HEK293T (cell line): ENCODE measurements at regions not wholly inside any gene's neighbourhood (a gene's known extent, or its start where the extent isn't known, plus 50 kb on each side); places are given as distances from the start of the nearest gene placed in this dataset.

Source experiments
- BHLHE40 ChIP-seq: fragments of 450-650 bp; IDR thresholded peaks from 2 replicates; pipeline ENCODE4 v1.6.1; 2016; ENCODE audit warnings: mild to moderate bottlenecking, moderate library complexity, borderline replicate concordance
- ELF4 ChIP-seq: fragments of 450-650 bp; IDR thresholded peaks from 2 replicates; pipeline ENCODE4 v1.6.1; 2017; ENCODE audit warnings: antibody characterized with exemption
- FOXA1 ChIP-seq: fragments of 450-650 bp; IDR thresholded peaks from 2 replicates; pipeline ENCODE4 v1.6.1; 2016; ENCODE audit warnings: mild to moderate bottlenecking
- FOXM1 ChIP-seq: fragments of 450-650 bp; IDR thresholded peaks from 2 replicates; pipeline ENCODE4 v1.6.1; 2017; ENCODE audit warnings: mild to moderate bottlenecking, borderline replicate concordance
- HDGF ChIP-seq: fragments of 450-650 bp; IDR thresholded peaks from 2 replicates; pipeline ENCODE4 v1.6.1; 2017; ENCODE audit warnings: antibody characterized with exemption, borderline replicate concordance
- NFRKB ChIP-seq: fragments of 450-650 bp; IDR thresholded peaks from 2 replicates; pipeline ENCODE4 v1.6.1; 2016; ENCODE audit warnings: mild to moderate bottlenecking, moderate library complexity
- PKNOX1 ChIP-seq: fragments of 450-650 bp; IDR thresholded peaks from 2 replicates; pipeline ENCODE4 v1.6.1; 2016
- SP1 ChIP-seq: fragments of 450-650 bp; IDR thresholded peaks from 2 replicates; pipeline ENCODE4 v1.6.1; 2017
- TARDBP ChIP-seq: fragments of 450-650 bp; IDR thresholded peaks from 2 replicates; pipeline ENCODE4 v1.6.1; 2016
- ZNF384 ChIP-seq: fragments of 450-650 bp; IDR thresholded peaks from 2 replicates; pipeline ENCODE4 v1.6.1; 2016

DNA sequence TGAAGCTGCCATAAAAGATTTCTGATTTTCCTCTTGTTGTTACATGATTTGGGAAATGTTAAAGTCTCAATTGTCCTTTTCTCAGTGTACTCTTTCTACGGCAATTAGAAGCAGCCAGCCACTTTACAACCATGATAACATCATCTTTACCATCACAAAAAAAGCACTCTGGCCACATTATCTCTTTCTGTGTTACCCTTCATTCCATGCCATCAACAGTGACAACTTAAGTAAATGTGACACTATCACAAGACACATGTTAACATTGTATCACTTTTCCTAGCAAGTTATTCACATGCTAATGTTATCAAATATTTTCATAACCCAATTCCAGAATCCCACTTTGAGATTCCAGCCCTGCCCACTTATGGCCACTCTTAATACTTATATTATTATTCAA is 131.2 kb downstream of the TMX3 start:
- no peak for TF ChIP-seq ELF4
- TF ChIP-seq FOXM1, result no peak
- TF ChIP-seq TARDBP, result no peak
- TF ChIP-seq SP1, result no peak
- TF ChIP-seq HDGF, result no peak
- no peak for TF ChIP-seq NFRKB
- no peak for TF ChIP-seq PKNOX1
- no peak for TF ChIP-seq ZNF384
- no peak for TF ChIP-seq BHLHE40
- TF ChIP-seq FOXA1, result no peak
